ENCODE measurements at regions not wholly inside any gene's neighbourhood (a gene's known extent, or its start where the extent isn't known, plus 50 kb on each side); places are given as distances from the start of the nearest gene placed in this dataset.

- no peak for TF ChIP-seq POLR2A (IDR thresholded peaks at IDR 0.05)
- no peak for TF ChIP-seq CTCF (IDR thresholded peaks at IDR 0.05)
- TF ChIP-seq EP300 (IDR thresholded peaks at IDR 0.05) = no peak
- no peak for TF ChIP-seq POLR2AphosphoS5 (IDR thresholded peaks at IDR 0.05)
Measured at GRCh38 chr6:14742171-14742570, 503.7 kb upstream of the JARID2 start.

All from sigmoid colon (tissue), 4 donors.